ENCODE measurements at regions not wholly inside any gene's neighbourhood (a gene's known extent, or its start where the extent isn't known, plus 50 kb on each side); places are given as distances from the start of the nearest gene placed in this dataset.

DNA sequence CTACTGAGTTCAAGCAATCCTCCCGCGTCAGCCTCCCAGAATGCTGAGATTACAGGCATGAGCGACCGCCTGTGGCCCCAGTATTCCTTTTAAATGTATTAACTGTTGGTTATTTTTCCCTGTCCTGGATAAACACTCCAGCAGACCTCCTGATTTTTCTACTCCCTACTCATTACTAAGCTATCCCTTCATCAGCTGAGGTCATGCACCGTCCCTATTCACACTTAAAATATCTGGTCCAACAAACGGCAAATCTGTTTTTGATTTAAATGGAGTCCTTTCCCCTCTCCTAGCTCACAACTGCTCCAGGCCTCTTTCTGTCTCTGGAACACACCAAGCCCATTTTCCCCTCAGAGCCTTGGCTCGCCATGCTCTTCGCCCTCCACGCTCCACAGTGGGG is 1003.3 kb upstream of the TMEM132C start:
- TF ChIP-seq, protein P1, sequence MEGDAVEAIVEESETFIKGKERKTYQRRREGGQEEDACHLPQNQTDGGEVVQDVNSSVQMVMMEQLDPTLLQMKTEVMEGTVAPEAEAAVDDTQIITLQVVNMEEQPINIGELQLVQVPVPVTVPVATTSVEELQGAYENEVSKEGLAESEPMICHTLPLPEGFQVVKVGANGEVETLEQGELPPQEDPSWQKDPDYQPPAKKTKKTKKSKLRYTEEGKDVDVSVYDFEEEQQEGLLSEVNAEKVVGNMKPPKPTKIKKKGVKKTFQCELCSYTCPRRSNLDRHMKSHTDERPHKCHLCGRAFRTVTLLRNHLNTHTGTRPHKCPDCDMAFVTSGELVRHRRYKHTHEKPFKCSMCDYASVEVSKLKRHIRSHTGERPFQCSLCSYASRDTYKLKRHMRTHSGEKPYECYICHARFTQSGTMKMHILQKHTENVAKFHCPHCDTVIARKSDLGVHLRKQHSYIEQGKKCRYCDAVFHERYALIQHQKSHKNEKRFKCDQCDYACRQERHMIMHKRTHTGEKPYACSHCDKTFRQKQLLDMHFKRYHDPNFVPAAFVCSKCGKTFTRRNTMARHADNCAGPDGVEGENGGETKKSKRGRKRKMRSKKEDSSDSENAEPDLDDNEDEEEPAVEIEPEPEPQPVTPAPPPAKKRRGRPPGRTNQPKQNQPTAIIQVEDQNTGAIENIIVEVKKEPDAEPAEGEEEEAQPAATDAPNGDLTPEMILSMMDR (IDR thresholded peaks at IDR 0.05): no peak
- TF ChIP-seq EP300 (IDR thresholded peaks at IDR 0.05): no peak

Data from stomach (tissue), 4 donors.